WTC11 (cell line): ENCODE measurements at regions not wholly inside any gene's neighbourhood (a gene's known extent, or its start where the extent isn't known, plus 50 kb on each side); places are given as distances from the start of the nearest gene placed in this dataset.

ENCODE experiments used
- ATAC-seq: fragments of 200-7000 bp; cut with Tn5 transposase; 2 replicates; pipeline ENCODE4 v1.10.0; 2021; ENCODE audit warnings: mild to moderate bottlenecking, moderate library complexity
- CTCF ChIA-PET: fragments of 300-600 bp; sonication (Branson Sonifier 250); formaldehyde crosslinking; loops from one replicate; lab custom pipeline; 2021; ENCODE audit warnings: antibody characterized with exemption; lab: Charles Lee
- POLR2A ChIA-PET: fragments of 350-600 bp; sonication (Branson Sonifier 250); formaldehyde crosslinking; loops from one replicate; lab custom pipeline; 2021; ENCODE audit warnings: antibody characterized with exemption; lab: Charles Lee
- DNase-seq: peaks from one replicate; pipeline ENCODE4 v3.0.0; 2021; ENCODE audit warnings: low spot score
- H3K27ac Mint-ChIP-seq: 2 replicates; pipeline ENCODE4 v1.8.0; 2021; ENCODE audit warnings: mixed read lengths
- H3K27me3 Mint-ChIP-seq: 2 replicates; pipeline ENCODE4 v1.8.0; 2021; ENCODE audit warnings: low read depth, mild to moderate bottlenecking, moderate library complexity, mixed read lengths
- H3K36me3 Mint-ChIP-seq: 2 replicates; pipeline ENCODE4 v1.8.0; 2021; ENCODE audit warnings: mixed read lengths
- H3K4me1 Mint-ChIP-seq: 2 replicates; pipeline ENCODE4 v1.8.0; 2022; ENCODE audit warnings: mixed read lengths
- H3K4me3 Mint-ChIP-seq: 2 replicates; pipeline ENCODE4 v1.8.0; 2021; ENCODE audit warnings: mild to moderate bottlenecking, moderate library complexity, mixed read lengths
- H3K9me3 Mint-ChIP-seq: 2 replicates; pipeline ENCODE4 v1.8.0; 2021; ENCODE audit warnings: mixed read lengths
- CTCF ChIP-seq: fragments of 200-600 bp; IDR thresholded peaks from 2 replicates; pipeline ENCODE4 v1.8.0; 2022; ENCODE audit warnings: antibody characterized with exemption
- EMX1 ChIP-seq: fragments of 250-450 bp; sonication (Bioruptor Pico); IDR thresholded peaks from 2 replicates; pipeline ENCODE4 v1.8.0; 2021; ENCODE audit warnings: mild to moderate bottlenecking
- ERG ChIP-seq: fragments of 250-450 bp; sonication (Bioruptor Pico); IDR thresholded peaks from 2 replicates; pipeline ENCODE4 v1.8.0; 2021; ENCODE audit warnings: mild to moderate bottlenecking
- ESRRA ChIP-seq: sonication (generic); formaldehyde crosslinking; IDR thresholded peaks from 2 replicates; pipeline ENCODE4 v1.8.1; 2022; ENCODE audit warnings: mild to moderate bottlenecking, missing genetic modification reagents, borderline replicate concordance
- JUN ChIP-seq: sonication (generic); formaldehyde crosslinking; IDR thresholded peaks from 2 replicates; pipeline ENCODE4 v1.8.0; 2023; ENCODE audit warnings: mild to moderate bottlenecking, missing genetic modification reagents
- MYBL2 ChIP-seq: sonication (generic); formaldehyde crosslinking; IDR thresholded peaks from 2 replicates; pipeline ENCODE4 v1.8.1; 2023; ENCODE audit warnings: mild to moderate bottlenecking, moderate library complexity, missing genetic modification reagents
- NFYB ChIP-seq: sonication (generic); formaldehyde crosslinking; conservative IDR thresholded peaks from 2 replicates; pipeline ENCODE4 v1.8.0; 2022; ENCODE audit warnings: low read depth, missing genetic modification reagents
- NR1H2 ChIP-seq: sonication (generic); formaldehyde crosslinking; IDR thresholded peaks from 2 replicates; pipeline ENCODE4 v1.9.0; 2021; ENCODE audit warnings: mild to moderate bottlenecking, moderate library complexity, missing genetic modification reagents
- SMAD3 ChIP-seq: sonication (generic); formaldehyde crosslinking; IDR thresholded peaks from 2 replicates; pipeline ENCODE4 v1.8.0; 2022; ENCODE audit warnings: missing genetic modification reagents, mild to moderate bottlenecking, borderline replicate concordance
- SP1 ChIP-seq: sonication (generic); formaldehyde crosslinking; conservative IDR thresholded peaks from 2 replicates; pipeline ENCODE4 v1.8.1; 2022; ENCODE audit warnings: missing genetic modification reagents
- TEAD1 ChIP-seq: sonication (generic); formaldehyde crosslinking; IDR thresholded peaks from 2 replicates; pipeline ENCODE4 v1.8.0; 2022; ENCODE audit warnings: mild to moderate bottlenecking, missing genetic modification reagents
- ZNF121 ChIP-seq: sonication (generic); formaldehyde crosslinking; IDR thresholded peaks from 2 replicates; pipeline ENCODE4 v1.8.0; 2023; ENCODE audit warnings: missing genetic modification reagents
- TF ChIP-seq, protein P1 (sequence below): fragments of 250-450 bp; sonication (Bioruptor Pico); IDR thresholded peaks from 2 replicates; pipeline ENCODE4 v1.9.0; 2021; ENCODE audit warnings: mild to moderate bottlenecking, borderline replicate concordance
- TF ChIP-seq, protein P2 (sequence below): sonication (generic); formaldehyde crosslinking; IDR thresholded peaks from 2 replicates; pipeline ENCODE4 v1.8.1; 2023; ENCODE audit warnings: mild to moderate bottlenecking, missing genetic modification reagents, borderline replicate concordance
- TF ChIP-seq, protein P3 (sequence below): sonication (generic); formaldehyde crosslinking; IDR thresholded peaks from 2 replicates; pipeline ENCODE4 v1.8.0; 2023; ENCODE audit warnings: missing genetic modification reagents, mild to moderate bottlenecking, borderline replicate concordance

- TF ChIP-seq, protein P1, sequence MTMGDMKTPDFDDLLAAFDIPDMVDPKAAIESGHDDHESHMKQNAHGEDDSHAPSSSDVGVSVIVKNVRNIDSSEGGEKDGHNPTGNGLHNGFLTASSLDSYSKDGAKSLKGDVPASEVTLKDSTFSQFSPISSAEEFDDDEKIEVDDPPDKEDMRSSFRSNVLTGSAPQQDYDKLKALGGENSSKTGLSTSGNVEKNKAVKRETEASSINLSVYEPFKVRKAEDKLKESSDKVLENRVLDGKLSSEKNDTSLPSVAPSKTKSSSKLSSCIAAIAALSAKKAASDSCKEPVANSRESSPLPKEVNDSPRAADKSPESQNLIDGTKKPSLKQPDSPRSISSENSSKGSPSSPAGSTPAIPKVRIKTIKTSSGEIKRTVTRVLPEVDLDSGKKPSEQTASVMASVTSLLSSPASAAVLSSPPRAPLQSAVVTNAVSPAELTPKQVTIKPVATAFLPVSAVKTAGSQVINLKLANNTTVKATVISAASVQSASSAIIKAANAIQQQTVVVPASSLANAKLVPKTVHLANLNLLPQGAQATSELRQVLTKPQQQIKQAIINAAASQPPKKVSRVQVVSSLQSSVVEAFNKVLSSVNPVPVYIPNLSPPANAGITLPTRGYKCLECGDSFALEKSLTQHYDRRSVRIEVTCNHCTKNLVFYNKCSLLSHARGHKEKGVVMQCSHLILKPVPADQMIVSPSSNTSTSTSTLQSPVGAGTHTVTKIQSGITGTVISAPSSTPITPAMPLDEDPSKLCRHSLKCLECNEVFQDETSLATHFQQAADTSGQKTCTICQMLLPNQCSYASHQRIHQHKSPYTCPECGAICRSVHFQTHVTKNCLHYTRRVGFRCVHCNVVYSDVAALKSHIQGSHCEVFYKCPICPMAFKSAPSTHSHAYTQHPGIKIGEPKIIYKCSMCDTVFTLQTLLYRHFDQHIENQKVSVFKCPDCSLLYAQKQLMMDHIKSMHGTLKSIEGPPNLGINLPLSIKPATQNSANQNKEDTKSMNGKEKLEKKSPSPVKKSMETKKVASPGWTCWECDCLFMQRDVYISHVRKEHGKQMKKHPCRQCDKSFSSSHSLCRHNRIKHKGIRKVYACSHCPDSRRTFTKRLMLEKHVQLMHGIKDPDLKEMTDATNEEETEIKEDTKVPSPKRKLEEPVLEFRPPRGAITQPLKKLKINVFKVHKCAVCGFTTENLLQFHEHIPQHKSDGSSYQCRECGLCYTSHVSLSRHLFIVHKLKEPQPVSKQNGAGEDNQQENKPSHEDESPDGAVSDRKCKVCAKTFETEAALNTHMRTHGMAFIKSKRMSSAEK (CRISPR knock-in tag) = no peak
- TF ChIP-seq JUN (CRISPR knock-in tag) = no peak
Measured at GRCh38 chr21:38986406-38986805, 180.7 kb downstream of the ETS2 start (continued).

- H3K4me3 Mint-ChIP-seq = no peak overlapping the region
- peaks cover 4% of the 10 kb centered on the region; the same call in 1 of the 2 replicates for H3K36me3 Mint-ChIP-seq
- H3K27me3 Mint-ChIP-seq = no peaks in the 10 kb centered on the region; the same call in 1 of the 2 replicates
- ChIA-PET CTCF (no interaction called here), POLR2A (no interaction called here)
- no peak for DNase-seq
- no peak for ATAC-seq
- H3K27ac Mint-ChIP-seq = no peak overlapping the region
- peaks cover 5% of the 10 kb centered on the region for H3K9me3 Mint-ChIP-seq
- peaks cover 61% of the 10 kb centered on the region for H3K4me1 Mint-ChIP-seq
- TF ChIP-seq ESRRA (CRISPR knock-in tag) = no peak
- no peak for TF ChIP-seq MYBL2 (CRISPR knock-in tag)
- no peak for TF ChIP-seq NFYB (CRISPR knock-in tag)
Measured at GRCh38 chr21:38985568-38986378, 180.0 kb downstream of the ETS2 start.

- no peak for ATAC-seq
- ChIA-PET CTCF (no interaction called here), POLR2A (no interaction called here)
- H3K27me3 Mint-ChIP-seq = no peaks in the 10 kb centered on the region; the same call in 1 of the 2 replicates
- DNase-seq = no peak
- H3K9me3 Mint-ChIP-seq = peaks cover 5% of the 10 kb centered on the region
- peaks cover 4% of the 10 kb centered on the region; the same call in 1 of the 2 replicates for H3K36me3 Mint-ChIP-seq
- no peak overlapping the region for H3K4me3 Mint-ChIP-seq
- peaks cover 61% of the 10 kb centered on the region for H3K4me1 Mint-ChIP-seq
- no peak overlapping the region for H3K27ac Mint-ChIP-seq
- TF ChIP-seq ERG (CRISPR knock-in tag) (no peak), SMAD3 (CRISPR knock-in tag) (no peak), NR1H2 (CRISPR knock-in tag) (no peak), TEAD1 (CRISPR knock-in tag) (no peak), ZNF121 (CRISPR knock-in tag) (no peak), CTCF (no peak), SP1 (CRISPR knock-in tag) (no peak), EMX1 (CRISPR knock-in tag) (no peak)
- TF ChIP-seq, protein P2, sequence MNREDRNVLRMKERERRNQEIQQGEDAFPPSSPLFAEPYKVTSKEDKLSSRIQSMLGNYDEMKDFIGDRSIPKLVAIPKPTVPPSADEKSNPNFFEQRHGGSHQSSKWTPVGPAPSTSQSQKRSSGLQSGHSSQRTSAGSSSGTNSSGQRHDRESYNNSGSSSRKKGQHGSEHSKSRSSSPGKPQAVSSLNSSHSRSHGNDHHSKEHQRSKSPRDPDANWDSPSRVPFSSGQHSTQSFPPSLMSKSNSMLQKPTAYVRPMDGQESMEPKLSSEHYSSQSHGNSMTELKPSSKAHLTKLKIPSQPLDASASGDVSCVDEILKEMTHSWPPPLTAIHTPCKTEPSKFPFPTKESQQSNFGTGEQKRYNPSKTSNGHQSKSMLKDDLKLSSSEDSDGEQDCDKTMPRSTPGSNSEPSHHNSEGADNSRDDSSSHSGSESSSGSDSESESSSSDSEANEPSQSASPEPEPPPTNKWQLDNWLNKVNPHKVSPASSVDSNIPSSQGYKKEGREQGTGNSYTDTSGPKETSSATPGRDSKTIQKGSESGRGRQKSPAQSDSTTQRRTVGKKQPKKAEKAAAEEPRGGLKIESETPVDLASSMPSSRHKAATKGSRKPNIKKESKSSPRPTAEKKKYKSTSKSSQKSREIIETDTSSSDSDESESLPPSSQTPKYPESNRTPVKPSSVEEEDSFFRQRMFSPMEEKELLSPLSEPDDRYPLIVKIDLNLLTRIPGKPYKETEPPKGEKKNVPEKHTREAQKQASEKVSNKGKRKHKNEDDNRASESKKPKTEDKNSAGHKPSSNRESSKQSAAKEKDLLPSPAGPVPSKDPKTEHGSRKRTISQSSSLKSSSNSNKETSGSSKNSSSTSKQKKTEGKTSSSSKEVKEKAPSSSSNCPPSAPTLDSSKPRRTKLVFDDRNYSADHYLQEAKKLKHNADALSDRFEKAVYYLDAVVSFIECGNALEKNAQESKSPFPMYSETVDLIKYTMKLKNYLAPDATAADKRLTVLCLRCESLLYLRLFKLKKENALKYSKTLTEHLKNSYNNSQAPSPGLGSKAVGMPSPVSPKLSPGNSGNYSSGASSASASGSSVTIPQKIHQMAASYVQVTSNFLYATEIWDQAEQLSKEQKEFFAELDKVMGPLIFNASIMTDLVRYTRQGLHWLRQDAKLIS (CRISPR knock-in tag) = no peak
- TF ChIP-seq, protein P3, sequence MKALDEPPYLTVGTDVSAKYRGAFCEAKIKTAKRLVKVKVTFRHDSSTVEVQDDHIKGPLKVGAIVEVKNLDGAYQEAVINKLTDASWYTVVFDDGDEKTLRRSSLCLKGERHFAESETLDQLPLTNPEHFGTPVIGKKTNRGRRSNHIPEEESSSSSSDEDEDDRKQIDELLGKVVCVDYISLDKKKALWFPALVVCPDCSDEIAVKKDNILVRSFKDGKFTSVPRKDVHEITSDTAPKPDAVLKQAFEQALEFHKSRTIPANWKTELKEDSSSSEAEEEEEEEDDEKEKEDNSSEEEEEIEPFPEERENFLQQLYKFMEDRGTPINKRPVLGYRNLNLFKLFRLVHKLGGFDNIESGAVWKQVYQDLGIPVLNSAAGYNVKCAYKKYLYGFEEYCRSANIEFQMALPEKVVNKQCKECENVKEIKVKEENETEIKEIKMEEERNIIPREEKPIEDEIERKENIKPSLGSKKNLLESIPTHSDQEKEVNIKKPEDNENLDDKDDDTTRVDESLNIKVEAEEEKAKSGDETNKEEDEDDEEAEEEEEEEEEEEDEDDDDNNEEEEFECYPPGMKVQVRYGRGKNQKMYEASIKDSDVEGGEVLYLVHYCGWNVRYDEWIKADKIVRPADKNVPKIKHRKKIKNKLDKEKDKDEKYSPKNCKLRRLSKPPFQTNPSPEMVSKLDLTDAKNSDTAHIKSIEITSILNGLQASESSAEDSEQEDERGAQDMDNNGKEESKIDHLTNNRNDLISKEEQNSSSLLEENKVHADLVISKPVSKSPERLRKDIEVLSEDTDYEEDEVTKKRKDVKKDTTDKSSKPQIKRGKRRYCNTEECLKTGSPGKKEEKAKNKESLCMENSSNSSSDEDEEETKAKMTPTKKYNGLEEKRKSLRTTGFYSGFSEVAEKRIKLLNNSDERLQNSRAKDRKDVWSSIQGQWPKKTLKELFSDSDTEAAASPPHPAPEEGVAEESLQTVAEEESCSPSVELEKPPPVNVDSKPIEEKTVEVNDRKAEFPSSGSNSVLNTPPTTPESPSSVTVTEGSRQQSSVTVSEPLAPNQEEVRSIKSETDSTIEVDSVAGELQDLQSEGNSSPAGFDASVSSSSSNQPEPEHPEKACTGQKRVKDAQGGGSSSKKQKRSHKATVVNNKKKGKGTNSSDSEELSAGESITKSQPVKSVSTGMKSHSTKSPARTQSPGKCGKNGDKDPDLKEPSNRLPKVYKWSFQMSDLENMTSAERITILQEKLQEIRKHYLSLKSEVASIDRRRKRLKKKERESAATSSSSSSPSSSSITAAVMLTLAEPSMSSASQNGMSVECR (CRISPR knock-in tag) = no peak
Measured at GRCh38 chr21:38984982-38985567, 179.3 kb downstream of the ETS2 start.
